Epithelial cell of esophagus (primary cell): ENCODE measurements at regions not wholly inside any gene's neighbourhood (a gene's known extent, or its start where the extent isn't known, plus 50 kb on each side); places are given as distances from the start of the nearest gene placed in this dataset.

Experiments used
- DNase-seq: peaks from one replicate; pipeline ENCODE4 v3.0.0; 2010; ENCODE audit warnings: low read depth
- H3K4me3 ChIP-seq: 2 replicates; pipeline ENCODE4 v1.5.1; 2011; ENCODE audit warnings: mild to moderate bottlenecking, low read length, control low read depth
- CTCF ChIP-seq: IDR thresholded peaks from 2 replicates; pipeline ENCODE4 v1.5.1; 2011; ENCODE audit warnings: low read depth, mild to moderate bottlenecking, low read length, control low read depth, inconsistent platforms; ENCODE audit not compliant: insufficient read depth; ENCODE audit errors: missing control alignments

DNA sequence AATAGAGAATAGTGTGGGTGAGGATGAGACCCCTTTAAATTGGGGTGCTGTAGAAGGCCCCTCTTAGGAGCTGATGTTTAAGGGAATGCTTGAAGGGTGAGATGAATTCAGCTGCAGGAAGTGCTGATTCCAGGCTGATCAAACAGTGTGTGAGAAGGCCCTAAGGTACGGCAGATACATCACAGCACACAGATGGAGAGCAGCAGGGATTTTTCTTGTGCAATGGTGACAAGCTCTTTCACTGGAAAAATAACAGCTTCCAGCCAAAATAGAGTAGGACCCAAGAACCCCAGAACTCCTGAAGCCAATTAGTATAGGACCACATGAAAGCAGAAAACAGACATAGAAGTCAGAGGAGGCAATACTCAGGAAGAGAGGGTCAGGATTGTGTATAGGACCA lies 296.9 kb downstream of the ADRA2A start:
- no peak overlapping the region for H3K4me3 ChIP-seq
- no peak for TF ChIP-seq CTCF
- DNase-seq, result no peak

DNA sequence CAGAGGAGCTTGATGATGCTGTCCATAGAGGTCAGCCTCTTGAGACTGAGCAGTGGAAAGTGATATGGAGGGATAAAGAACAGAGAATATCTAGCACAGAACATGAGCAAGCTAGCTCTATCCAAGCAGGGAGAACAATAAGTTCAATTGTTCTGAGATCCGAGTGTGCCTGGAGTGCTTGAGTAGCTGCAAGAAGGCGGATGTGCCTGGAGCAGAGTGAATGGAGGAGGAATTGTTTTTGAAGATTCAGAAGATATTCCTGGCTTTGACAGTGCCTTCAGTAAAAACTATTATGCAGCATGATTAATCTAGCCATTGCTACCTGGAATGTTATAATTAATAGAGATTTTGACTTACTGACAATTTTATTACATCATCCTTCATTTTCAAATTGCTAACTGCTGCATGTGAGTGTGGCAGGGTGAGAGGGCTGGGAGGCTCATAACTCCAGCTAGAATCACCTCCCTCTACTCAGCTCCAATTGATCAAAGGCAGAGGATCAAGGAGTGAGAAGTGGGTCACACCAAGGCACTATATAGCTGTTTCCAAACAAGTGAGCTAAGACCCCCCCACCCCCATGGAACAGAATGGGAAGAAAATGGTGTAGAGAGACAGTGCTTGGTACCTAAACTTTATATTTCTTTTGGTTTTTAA lies 302.8 kb downstream of the ADRA2A start:
- DNase-seq, result no peak
- no peak for TF ChIP-seq CTCF
- no peak overlapping the region for H3K4me3 ChIP-seq

DNA sequence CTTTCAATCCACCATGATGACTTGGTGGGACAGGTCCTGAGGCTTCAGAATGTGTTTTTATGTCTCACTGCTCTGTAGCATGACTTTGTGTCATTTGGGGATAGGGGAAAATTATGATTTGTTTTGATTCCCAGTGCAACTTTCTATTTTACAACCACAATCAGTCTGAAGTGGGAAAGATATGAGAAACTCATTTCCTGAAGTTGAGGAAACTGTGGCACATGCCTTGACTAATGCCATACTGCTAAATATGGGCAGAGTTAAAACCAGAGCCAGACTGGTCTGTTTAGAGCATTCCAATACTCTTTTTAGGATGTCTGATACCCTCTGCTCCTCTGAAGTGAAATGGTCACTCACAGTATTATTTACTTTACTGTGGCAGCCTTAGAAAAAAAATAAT lies 307.7 kb downstream of the ADRA2A start:
- H3K4me3 ChIP-seq, result no peak overlapping the region
- DNase-seq, result no peak
- no peak for TF ChIP-seq CTCF

DNA sequence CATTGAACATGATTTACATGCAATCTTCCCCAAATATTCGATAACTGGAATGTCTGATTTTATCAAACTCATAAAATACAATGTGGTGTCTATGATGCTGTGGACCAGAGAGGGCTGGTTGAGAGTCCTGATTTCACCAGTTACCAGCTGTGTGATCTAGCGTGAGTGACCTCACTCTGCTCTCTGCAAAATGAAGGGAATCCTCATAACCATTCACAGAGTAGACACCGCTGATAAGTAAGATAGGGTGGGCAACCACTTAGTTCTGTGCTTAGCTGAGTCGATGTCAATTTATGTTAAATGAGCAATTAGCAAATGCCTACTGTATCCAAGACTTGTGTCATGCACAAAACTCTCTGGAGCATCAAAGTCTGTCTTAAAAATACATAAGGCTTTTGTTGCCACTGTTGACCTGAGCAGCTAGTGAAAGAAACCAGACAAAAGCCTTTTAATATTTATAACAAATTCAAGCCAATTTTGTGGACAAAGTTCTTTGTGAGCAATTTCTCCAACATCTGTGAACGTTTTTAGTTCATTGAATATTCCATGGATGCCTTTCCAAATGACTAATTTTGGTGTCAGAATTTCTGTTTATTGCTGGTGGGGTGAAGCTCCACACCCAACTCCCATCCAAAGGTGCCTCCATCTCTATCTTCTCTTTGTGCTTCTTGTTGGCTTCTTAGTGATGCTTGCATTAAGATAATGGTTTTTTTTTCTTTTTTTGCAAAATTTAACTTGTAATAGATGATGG lies 314.2 kb downstream of the ADRA2A start:
- DNase-seq, result no peak
- no peak overlapping the region for H3K4me3 ChIP-seq
- TF ChIP-seq CTCF, result no peak

- H3K4me3 ChIP-seq, result no peak overlapping the region
- no peak for TF ChIP-seq CTCF
- DNase-seq, result no peak
These were observed 315.3 kb downstream of the ADRA2A start for GRCh38 chr10:111392159-111392558.

DNA sequence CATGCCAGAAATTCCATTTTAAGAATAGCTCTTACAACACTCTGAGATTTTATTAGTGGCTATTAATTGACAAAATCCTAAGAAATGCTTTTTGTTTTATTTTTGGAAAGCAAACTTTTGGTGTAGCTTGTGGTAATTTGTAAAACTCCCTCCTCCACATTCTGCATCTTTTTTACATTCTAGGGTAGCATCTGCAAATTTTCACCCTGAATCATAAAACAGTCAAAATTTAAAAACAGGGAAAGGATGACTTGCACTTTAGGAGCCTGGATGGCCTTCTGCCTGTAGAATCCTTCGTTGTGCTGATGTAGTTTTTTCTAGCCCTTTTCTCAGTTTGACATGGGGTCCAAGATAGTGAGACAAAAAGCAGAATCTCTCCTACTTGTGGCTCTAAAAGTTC lies 316.1 kb downstream of the ADRA2A start:
- no peak overlapping the region for H3K4me3 ChIP-seq
- DNase-seq, result no peak
- no peak for TF ChIP-seq CTCF

GRCh38 chr10:111410740-111411139 lies 333.9 kb downstream of the ADRA2A start:
- DNase-seq, result peak; percentile 60
- no peak for TF ChIP-seq CTCF
- no peak overlapping the region for H3K4me3 ChIP-seq
